GM04503 (cell line): ENCODE measurements at regions not wholly inside any gene's neighbourhood (a gene's known extent, or its start where the extent isn't known, plus 50 kb on each side); places are given as distances from the start of the nearest gene placed in this dataset.

Source experiments
- DNase-seq: peaks from one replicate; pipeline ENCODE4 v3.0.0-alpha.2; 2012; ENCODE audit warnings: low read depth

GRCh38 chr5:3010953-3011763 lies 259.7 kb upstream of the IRX2 start:
- no peak for DNase-seq

GRCh38 chr5:3010301-3010952 lies 258.9 kb upstream of the IRX2 start:
- DNase-seq, result no peak

- DNase-seq, result no peak
Measured at GRCh38 chr5:3009605-3010004, 258.1 kb upstream of the IRX2 start.

GRCh38 chr5:3007577-3007976 lies 256.1 kb upstream of the IRX2 start:
- DNase-seq, result no peak

GRCh38 chr5:3006961-3007551 lies 255.6 kb upstream of the IRX2 start:
- DNase-seq, result no peak

- no peak for DNase-seq
Measured at GRCh38 chr5:3006526-3006925, 255.0 kb upstream of the IRX2 start.

- DNase-seq, result no peak
Measured at GRCh38 chr5:3004361-3005080, 253.0 kb upstream of the IRX2 start.

GRCh38 chr5:3002230-3002629 lies 250.8 kb upstream of the IRX2 start:
- DNase-seq, result no peak

GRCh38 chr5:3000631-3001030 lies 249.2 kb upstream of the IRX2 start:
- no peak for DNase-seq

- no peak for DNase-seq
Measured at GRCh38 chr5:2999926-3000325, 248.4 kb upstream of the IRX2 start.

GRCh38 chr5:2998106-2998505 lies 246.6 kb upstream of the IRX2 start:
- DNase-seq, result no peak

- DNase-seq, result no peak
Measured at GRCh38 chr5:2997179-2997578, 245.7 kb upstream of the IRX2 start.

GRCh38 chr5:2996687-2997086 lies 245.2 kb upstream of the IRX2 start:
- DNase-seq, result no peak

GRCh38 chr5:2996248-2996647 lies 244.8 kb upstream of the IRX2 start:
- no peak for DNase-seq

- DNase-seq, result no peak
Measured at GRCh38 chr5:2995667-2996066, 244.2 kb upstream of the IRX2 start.

- no peak for DNase-seq
Measured at GRCh38 chr5:2995035-2995434, 243.6 kb upstream of the IRX2 start.

GRCh38 chr5:2993771-2994170 lies 242.3 kb upstream of the IRX2 start:
- no peak for DNase-seq

GRCh38 chr5:2993301-2993700 lies 241.8 kb upstream of the IRX2 start:
- DNase-seq, result no peak

- no peak for DNase-seq
Measured at GRCh38 chr5:2992806-2993205, 241.3 kb upstream of the IRX2 start.

GRCh38 chr5:2991884-2992283 lies 240.4 kb upstream of the IRX2 start:
- no peak for DNase-seq

GRCh38 chr5:2989517-2989916 lies 238.0 kb upstream of the IRX2 start:
- DNase-seq, result no peak

- no peak for DNase-seq
Measured at GRCh38 chr5:2986301-2986700, 234.8 kb upstream of the IRX2 start.

GRCh38 chr5:2985718-2986117 lies 234.2 kb upstream of the IRX2 start:
- no peak for DNase-seq
